Vagina (tissue), 2 donors: ENCODE measurements at regions not wholly inside any gene's neighbourhood (a gene's known extent, or its start where the extent isn't known, plus 50 kb on each side); places are given as distances from the start of the nearest gene placed in this dataset.

Experiments
- DNase-seq, 2 donors: peaks; one replicate each; pipeline ENCODE4 v3.0.0-alpha.2; 2017; ENCODE audit errors: extremely low spot score in 2 of 2
- H3K27ac ChIP-seq: fragments of 200-600 bp; sonication (generic); one replicate; pipeline ENCODE4 v1.5.1; 2019
- H3K27me3 ChIP-seq: fragments of 200-600 bp; sonication (generic); one replicate; pipeline ENCODE4 v1.5.1; 2019
- H3K36me3 ChIP-seq, 2 donors: fragments of 200-600 bp; sonication (generic); one replicate each; pipeline ENCODE4 v1.5.1; 2017 to 2019
- H3K4me1 ChIP-seq: fragments of 200-600 bp; sonication (generic); one replicate; pipeline ENCODE4 v1.5.1; 2019
- H3K4me3 ChIP-seq, 2 donors: fragments of 200-600 bp; sonication (generic); 1 replicate in 1 of 2; 2 replicates in 1 of 2; pipeline ENCODE4 v1.5.1; 2016 to 2019
- H3K9me3 ChIP-seq: fragments of 200-600 bp; sonication (generic); one replicate; pipeline ENCODE4 v1.5.1; 2019
- CTCF ChIP-seq, 3 experiments: fragments of 450-650 bp in 2 of 3; fragments of 200-600 bp in 1 of 3; sonication (generic) in 1 of 3; IDR thresholded peaks; one replicate each; pipeline ENCODE4 v1.5.1; 2017 to 2019; ENCODE audit warnings: antibody characterized with exemption in 3 of 3, mild to moderate bottlenecking in 2 of 3, moderate library complexity in 2 of 3
- POLR2A ChIP-seq, 2 donors: fragments of 450-650 bp; IDR thresholded peaks; one replicate each; pipeline ENCODE4 v1.6.1; 2017; ENCODE audit warnings: antibody characterized with exemption in 2 of 2, mild to moderate bottlenecking in 2 of 2, moderate library complexity in 2 of 2
- POLR2AphosphoS5 ChIP-seq, 2 donors: sonication (generic); formaldehyde crosslinking; IDR thresholded peaks; one replicate each; pipeline ENCODE4 v1.9.0; 2017; ENCODE audit warnings: antibody characterized with exemption in 2 of 2, mild to moderate bottlenecking in 2 of 2, low read depth in 1 of 2; ENCODE audit not compliant: insufficient read depth in 1 of 2
- intact Hi-C: fragments of 100-400 bp; cut with DNase I; formaldehyde crosslinking; loops from one replicate; pipeline ENCODE4 v1.15.1; 2023

GRCh38 chr14:94880106-94880505 lies 110.2 kb upstream of the GSC start:
- no peaks in the 10 kb centered on the region for H3K36me3 ChIP-seq
- no peaks in the 10 kb centered on the region for H3K4me1 ChIP-seq
- intact Hi-C loops, result no loop called here
- TF ChIP-seq CTCF (IDR thresholded peaks at IDR 0.05) (no peak), POLR2AphosphoS5 (IDR thresholded peaks at IDR 0.05; ENCODE audit: insufficient read depth in 1 of 2, low read depth in 1 of 2) (no peak), POLR2A (IDR thresholded peaks at IDR 0.05) (no peak)
- H3K27ac ChIP-seq, result no peak overlapping the region
- no peak for DNase-seq
- H3K9me3 ChIP-seq, result no peaks in the 10 kb centered on the region
- H3K27me3 ChIP-seq, result no peaks in the 10 kb centered on the region
- H3K4me3 ChIP-seq, result no peak overlapping the region

GRCh38 chr14:94879537-94879936 lies 109.6 kb upstream of the GSC start:
- intact Hi-C loops, result no loop called here
- no peak for DNase-seq
- Histone ChIP-seq H3K27me3 (no peaks in the 10 kb centered on the region), H3K9me3 (no peaks in the 10 kb centered on the region), H3K27ac (no peak overlapping the region), H3K4me1 (no peaks in the 10 kb centered on the region), H3K36me3 (no peaks in the 10 kb centered on the region), H3K4me3 (no peak overlapping the region)
- TF ChIP-seq POLR2A (IDR thresholded peaks at IDR 0.05) (no peak), POLR2AphosphoS5 (IDR thresholded peaks at IDR 0.05; ENCODE audit: insufficient read depth in 1 of 2, low read depth in 1 of 2) (no peak), CTCF (IDR thresholded peaks at IDR 0.05) (no peak)

GRCh38 chr14:94876306-94876705 lies 106.4 kb upstream of the GSC start:
- no peaks in the 10 kb centered on the region for H3K4me1 ChIP-seq
- no peak overlapping the region for H3K4me3 ChIP-seq
- H3K27me3 ChIP-seq, result no peaks in the 10 kb centered on the region
- H3K9me3 ChIP-seq, result no peaks in the 10 kb centered on the region
- no peak for DNase-seq
- H3K36me3 ChIP-seq, result no peaks in the 10 kb centered on the region
- H3K27ac ChIP-seq, result no peak overlapping the region
- intact Hi-C loops, result no loop called here
- TF ChIP-seq POLR2AphosphoS5 (IDR thresholded peaks at IDR 0.05; ENCODE audit: insufficient read depth in 1 of 2, low read depth in 1 of 2) (no peak), CTCF (IDR thresholded peaks at IDR 0.05) (no peak), POLR2A (IDR thresholded peaks at IDR 0.05) (no peak)

GRCh38 chr14:94875256-94875655 lies 105.3 kb upstream of the GSC start:
- no peaks in the 10 kb centered on the region for H3K27me3 ChIP-seq
- DNase-seq, result no peak
- no peaks in the 10 kb centered on the region for H3K4me1 ChIP-seq
- no peak overlapping the region for H3K27ac ChIP-seq
- no peak for TF ChIP-seq POLR2A (IDR thresholded peaks at IDR 0.05)
- no peak for TF ChIP-seq CTCF (IDR thresholded peaks at IDR 0.05)
- no peak for TF ChIP-seq POLR2AphosphoS5 (IDR thresholded peaks at IDR 0.05; ENCODE audit: insufficient read depth in 1 of 2, low read depth in 1 of 2)
- H3K4me3 ChIP-seq, result no peak overlapping the region
- H3K36me3 ChIP-seq, result no peaks in the 10 kb centered on the region
- no peaks in the 10 kb centered on the region for H3K9me3 ChIP-seq
- intact Hi-C loops, result no loop called here

GRCh38 chr14:94868772-94869072 lies 98.8 kb upstream of the GSC start:
- H3K27me3 ChIP-seq, result no peaks in the 10 kb centered on the region

More at GRCh38 chr14:94868772-94869072, 98.8 kb upstream of the GSC start:
- intact Hi-C loops, result no loop called here
- Histone ChIP-seq H3K4me3 (no peak overlapping the region), H3K27ac (no peak overlapping the region), H3K4me1 (peaks cover 10% of the 10 kb centered on the region), H3K36me3 (no peaks in the 10 kb centered on the region), H3K9me3 (no peaks in the 10 kb centered on the region)
- TF ChIP-seq POLR2AphosphoS5 (IDR thresholded peaks at IDR 0.05; ENCODE audit: insufficient read depth in 1 of 2, low read depth in 1 of 2) (no peak), POLR2A (IDR thresholded peaks at IDR 0.05) (no peak), CTCF (IDR thresholded peaks at IDR 0.05) (no peak)
- DNase-seq, result no peak
